ENCODE measurements at regions not wholly inside any gene's neighbourhood (a gene's known extent, or its start where the extent isn't known, plus 50 kb on each side); places are given as distances from the start of the nearest gene placed in this dataset.

GRCh38 chr9:18040327-18040726 is 433.6 kb upstream of the ADAMTSL1 start:
- no peak overlapping the region for H3K9ac ChIP-seq (ENCODE audit: low read depth, low read length)
- no peak overlapping the region for H3K4me3 ChIP-seq (ENCODE audit: low read length)
- peaks cover 9% of the 10 kb centered on the region; the same call in 1 of the 2 replicates for H3K4me1 ChIP-seq (ENCODE audit: insufficient read depth, low read length)
- no peaks in the 10 kb centered on the region for H3K27me3 ChIP-seq (ENCODE audit: insufficient read depth, low read length)
- no peaks in the 10 kb centered on the region for H3K9me3 ChIP-seq (ENCODE audit: insufficient read depth, low read depth, low read length)
- no peak overlapping the region for H3K27ac ChIP-seq (ENCODE audit: low read length)
- H3K36me3 ChIP-seq (ENCODE audit: insufficient read depth, low read depth, low read length): no peaks in the 10 kb centered on the region

GRCh38 chr9:18043978-18044377 is 430.0 kb upstream of the ADAMTSL1 start:
- no peak overlapping the region for H3K9ac ChIP-seq (ENCODE audit: low read depth, low read length)
- no peaks in the 10 kb centered on the region for H3K27me3 ChIP-seq (ENCODE audit: insufficient read depth, low read length)
- H3K4me1 ChIP-seq (ENCODE audit: insufficient read depth, low read length): no peaks in the 10 kb centered on the region
- H3K4me3 ChIP-seq (ENCODE audit: low read length): no peak overlapping the region
- H3K27ac ChIP-seq (ENCODE audit: low read length): no peak overlapping the region
- H3K36me3 ChIP-seq (ENCODE audit: insufficient read depth, low read depth, low read length): no peaks in the 10 kb centered on the region
- no peaks in the 10 kb centered on the region for H3K9me3 ChIP-seq (ENCODE audit: insufficient read depth, low read depth, low read length)

GRCh38 chr9:18045326-18045725 is 428.6 kb upstream of the ADAMTSL1 start:
- Histone ChIP-seq H3K9me3 (ENCODE audit: insufficient read depth, low read depth, low read length) (no peaks in the 10 kb centered on the region), H3K27me3 (ENCODE audit: insufficient read depth, low read length) (no peaks in the 10 kb centered on the region), H3K27ac (ENCODE audit: low read length) (no peak overlapping the region), H3K4me3 (ENCODE audit: low read length) (no peak overlapping the region), H3K4me1 (ENCODE audit: insufficient read depth, low read length) (no peaks in the 10 kb centered on the region), H3K9ac (ENCODE audit: low read depth, low read length) (no peak overlapping the region), H3K36me3 (ENCODE audit: insufficient read depth, low read depth, low read length) (no peaks in the 10 kb centered on the region)

GRCh38 chr9:18046068-18046467 is 427.9 kb upstream of the ADAMTSL1 start:
- H3K9me3 ChIP-seq (ENCODE audit: insufficient read depth, low read depth, low read length): no peaks in the 10 kb centered on the region
- no peaks in the 10 kb centered on the region for H3K36me3 ChIP-seq (ENCODE audit: insufficient read depth, low read depth, low read length)
- H3K4me1 ChIP-seq (ENCODE audit: insufficient read depth, low read length): no peaks in the 10 kb centered on the region
- H3K4me3 ChIP-seq (ENCODE audit: low read length): no peak overlapping the region
- no peaks in the 10 kb centered on the region for H3K27me3 ChIP-seq (ENCODE audit: insufficient read depth, low read length)
- H3K9ac ChIP-seq (ENCODE audit: low read depth, low read length): no peak overlapping the region
- H3K27ac ChIP-seq (ENCODE audit: low read length): no peak overlapping the region

DNA sequence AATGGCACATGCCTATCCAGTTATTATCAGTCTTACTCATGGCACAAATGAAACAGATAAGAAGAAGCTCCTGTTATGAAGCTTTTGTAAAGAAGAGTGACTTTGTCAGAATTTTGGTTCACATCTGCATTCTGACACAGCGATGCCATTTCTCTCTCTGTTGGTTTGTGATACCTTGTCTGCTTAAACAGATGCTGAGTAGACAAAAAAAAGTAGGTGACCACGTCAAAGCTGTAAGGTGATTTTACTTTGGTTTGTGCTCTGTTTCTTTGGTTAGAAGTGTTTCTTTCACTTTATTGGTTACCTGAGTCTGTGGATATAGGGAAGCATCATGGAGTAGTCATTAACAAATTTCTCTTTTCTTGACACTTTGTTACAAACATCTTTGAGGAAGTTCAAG is 422.3 kb upstream of the ADAMTSL1 start:
- Histone ChIP-seq H3K9ac (ENCODE audit: low read depth, low read length) (no peak overlapping the region), H3K4me1 (ENCODE audit: insufficient read depth, low read length) (no peaks in the 10 kb centered on the region), H3K9me3 (ENCODE audit: insufficient read depth, low read depth, low read length) (no peaks in the 10 kb centered on the region), H3K27ac (ENCODE audit: low read length) (no peak overlapping the region), H3K4me3 (ENCODE audit: low read length) (no peak overlapping the region), H3K27me3 (ENCODE audit: insufficient read depth, low read length) (no peaks in the 10 kb centered on the region), H3K36me3 (ENCODE audit: insufficient read depth, low read depth, low read length) (no peaks in the 10 kb centered on the region)

DNA sequence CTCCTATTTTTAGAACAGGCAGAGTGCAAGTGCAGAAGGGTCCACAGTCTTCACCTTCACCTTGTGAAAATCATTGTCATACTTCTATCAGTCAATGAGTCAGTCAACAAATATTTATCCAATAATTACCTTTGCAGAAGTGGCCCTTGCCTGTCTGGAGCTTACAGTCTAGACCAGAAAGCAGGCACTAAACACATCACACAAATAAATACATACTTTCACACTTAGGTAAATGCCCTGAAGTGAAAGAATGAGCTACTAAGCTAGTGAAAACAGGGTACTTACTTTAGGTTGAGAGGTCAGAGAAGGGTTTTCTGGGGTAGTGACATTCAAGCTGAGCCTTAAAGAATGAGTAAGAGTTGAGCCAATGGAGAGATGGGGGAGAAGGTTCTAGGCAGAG is 421.9 kb upstream of the ADAMTSL1 start:
- Histone ChIP-seq H3K9ac (ENCODE audit: low read depth, low read length) (no peak overlapping the region), H3K4me3 (ENCODE audit: low read length) (no peak overlapping the region), H3K27me3 (ENCODE audit: insufficient read depth, low read length) (no peaks in the 10 kb centered on the region), H3K4me1 (ENCODE audit: insufficient read depth, low read length) (no peaks in the 10 kb centered on the region), H3K27ac (ENCODE audit: low read length) (no peak overlapping the region), H3K36me3 (ENCODE audit: insufficient read depth, low read depth, low read length) (no peaks in the 10 kb centered on the region), H3K9me3 (ENCODE audit: insufficient read depth, low read depth, low read length) (no peaks in the 10 kb centered on the region)

GRCh38 chr9:18056269-18056992 is 417.5 kb upstream of the ADAMTSL1 start:
- Histone ChIP-seq H3K36me3 (ENCODE audit: insufficient read depth, low read depth, low read length) (no peaks in the 10 kb centered on the region), H3K4me3 (ENCODE audit: low read length) (no peak overlapping the region), H3K9ac (ENCODE audit: low read depth, low read length) (no peak overlapping the region), H3K4me1 (ENCODE audit: insufficient read depth, low read length) (no peaks in the 10 kb centered on the region), H3K27ac (ENCODE audit: low read length) (no peak overlapping the region), H3K27me3 (ENCODE audit: insufficient read depth, low read length) (no peaks in the 10 kb centered on the region), H3K9me3 (ENCODE audit: insufficient read depth, low read depth, low read length) (no peaks in the 10 kb centered on the region)

DNA sequence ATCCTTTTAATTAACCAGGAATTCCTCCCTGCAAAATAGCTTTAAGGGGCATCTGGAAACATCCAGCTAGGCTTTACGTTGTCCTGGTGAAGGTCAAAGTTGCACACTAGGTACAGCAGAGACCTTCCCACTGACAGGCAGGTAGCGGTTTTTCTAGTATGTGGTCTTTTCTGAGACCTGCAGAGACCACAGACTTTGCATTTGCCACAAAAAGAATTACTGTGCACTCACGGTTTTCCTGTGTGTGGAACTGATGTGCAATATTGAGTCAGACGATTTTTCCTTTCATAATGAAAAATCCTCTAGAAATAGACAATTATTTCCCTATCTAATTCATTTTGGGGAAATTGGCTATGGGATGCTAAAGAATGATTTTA is 417.0 kb upstream of the ADAMTSL1 start:
- Histone ChIP-seq H3K4me1 (ENCODE audit: insufficient read depth, low read length) (no peaks in the 10 kb centered on the region), H3K9me3 (ENCODE audit: insufficient read depth, low read depth, low read length) (no peaks in the 10 kb centered on the region), H3K27me3 (ENCODE audit: insufficient read depth, low read length) (no peaks in the 10 kb centered on the region), H3K9ac (ENCODE audit: low read depth, low read length) (no peak overlapping the region), H3K27ac (ENCODE audit: low read length) (no peak overlapping the region), H3K36me3 (ENCODE audit: insufficient read depth, low read depth, low read length) (no peaks in the 10 kb centered on the region), H3K4me3 (ENCODE audit: low read length) (no peak overlapping the region)

DNA sequence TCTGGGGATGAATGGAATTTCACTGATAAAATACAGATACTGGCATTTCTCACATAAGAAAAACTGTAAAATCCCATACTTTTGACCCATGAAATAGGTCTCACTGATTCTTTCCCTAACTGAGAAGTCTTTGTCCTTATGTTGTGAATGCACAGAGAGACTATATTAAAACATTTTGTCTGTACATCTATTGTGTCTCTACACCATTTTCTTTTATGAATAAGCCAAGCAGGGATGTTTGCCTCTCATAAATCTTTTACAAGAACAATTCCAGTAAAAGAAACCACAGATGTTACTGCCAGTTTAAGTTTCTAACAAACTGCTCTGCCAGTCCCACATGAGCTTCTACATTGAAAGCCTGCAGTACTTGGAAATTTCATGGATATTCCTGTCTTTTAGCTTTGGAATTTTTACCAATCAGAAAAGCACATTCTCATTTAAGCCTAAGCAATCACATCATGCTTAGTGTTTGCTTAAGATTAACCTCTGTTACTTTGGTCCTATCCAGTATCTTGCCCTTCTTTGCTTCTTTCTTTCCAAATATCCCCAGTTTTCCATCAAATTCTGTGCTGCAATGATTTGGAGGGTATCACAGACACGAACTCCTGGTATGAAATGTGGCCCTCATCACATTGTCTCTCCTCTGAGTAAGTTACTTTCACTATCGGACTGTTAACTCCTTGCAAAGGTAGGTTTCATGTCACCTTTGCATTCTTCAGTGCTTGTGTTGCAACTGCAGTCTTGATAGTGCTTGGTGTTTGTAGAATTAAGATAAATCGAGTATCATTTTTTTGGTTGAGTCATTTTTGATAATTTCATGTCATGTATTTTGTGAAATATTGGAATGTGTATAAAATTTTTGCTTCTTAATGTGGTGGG is 415.1 kb upstream of the ADAMTSL1 start:
- Histone ChIP-seq H3K27ac (ENCODE audit: low read length) (no peak overlapping the region), H3K4me1 (ENCODE audit: insufficient read depth, low read length) (no peaks in the 10 kb centered on the region), H3K4me3 (ENCODE audit: low read length) (no peak overlapping the region), H3K27me3 (ENCODE audit: insufficient read depth, low read length) (no peaks in the 10 kb centered on the region), H3K9ac (ENCODE audit: low read depth, low read length) (no peak overlapping the region), H3K36me3 (ENCODE audit: insufficient read depth, low read depth, low read length) (no peaks in the 10 kb centered on the region), H3K9me3 (ENCODE audit: insufficient read depth, low read depth, low read length) (no peaks in the 10 kb centered on the region)

GRCh38 chr9:18059447-18059846 is 414.5 kb upstream of the ADAMTSL1 start:
- Histone ChIP-seq H3K9me3 (ENCODE audit: insufficient read depth, low read depth, low read length) (no peaks in the 10 kb centered on the region), H3K27ac (ENCODE audit: low read length) (no peak overlapping the region), H3K27me3 (ENCODE audit: insufficient read depth, low read length) (no peaks in the 10 kb centered on the region), H3K36me3 (ENCODE audit: insufficient read depth, low read depth, low read length) (no peaks in the 10 kb centered on the region), H3K9ac (ENCODE audit: low read depth, low read length) (no peak overlapping the region), H3K4me3 (ENCODE audit: low read length) (no peak overlapping the region), H3K4me1 (ENCODE audit: insufficient read depth, low read length) (no peaks in the 10 kb centered on the region)

DNA sequence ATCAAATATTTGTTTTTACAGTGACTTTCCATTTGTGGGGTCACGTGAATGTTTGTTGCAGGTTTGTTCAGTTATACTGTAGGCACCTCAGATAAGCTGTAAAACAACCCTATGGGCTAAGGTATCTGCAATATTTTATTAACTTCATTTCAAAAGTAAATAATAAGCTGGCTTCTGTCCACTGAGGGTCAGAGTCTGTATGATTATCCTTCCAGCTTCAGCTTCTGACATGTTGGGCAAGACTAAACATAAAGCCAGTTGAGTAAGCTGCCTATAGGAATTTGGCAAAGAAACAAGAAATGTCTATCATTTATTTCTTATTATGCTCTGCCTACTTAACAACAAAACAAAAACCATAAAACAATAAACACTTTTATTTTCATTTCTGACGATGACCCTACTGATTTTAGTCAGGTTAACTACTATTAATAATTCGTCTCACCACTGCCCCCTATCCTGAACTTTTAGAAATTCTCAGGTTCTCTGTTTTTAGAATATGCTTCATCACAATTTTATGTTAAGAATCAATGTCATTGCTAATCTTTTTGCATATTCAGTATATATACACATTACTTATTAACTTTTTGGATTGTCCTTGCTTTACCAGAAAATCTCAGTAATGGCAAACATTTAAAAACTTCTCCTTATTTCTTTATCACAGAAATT is 413.6 kb upstream of the ADAMTSL1 start:
- Histone ChIP-seq H3K4me3 (ENCODE audit: low read length) (no peak overlapping the region), H3K36me3 (ENCODE audit: insufficient read depth, low read depth, low read length) (no peaks in the 10 kb centered on the region), H3K4me1 (ENCODE audit: insufficient read depth, low read length) (no peaks in the 10 kb centered on the region), H3K27me3 (ENCODE audit: insufficient read depth, low read length) (no peaks in the 10 kb centered on the region), H3K9me3 (ENCODE audit: insufficient read depth, low read depth, low read length) (no peaks in the 10 kb centered on the region), H3K27ac (ENCODE audit: low read length) (no peak overlapping the region), H3K9ac (ENCODE audit: low read depth, low read length) (no peak overlapping the region)

GRCh38 chr9:18061332-18061731 is 412.6 kb upstream of the ADAMTSL1 start:
- no peaks in the 10 kb centered on the region for H3K36me3 ChIP-seq (ENCODE audit: insufficient read depth, low read depth, low read length)
- H3K9me3 ChIP-seq (ENCODE audit: insufficient read depth, low read depth, low read length): no peaks in the 10 kb centered on the region
- H3K27me3 ChIP-seq (ENCODE audit: insufficient read depth, low read length): no peaks in the 10 kb centered on the region
- H3K4me1 ChIP-seq (ENCODE audit: insufficient read depth, low read length): no peaks in the 10 kb centered on the region
- H3K9ac ChIP-seq (ENCODE audit: low read depth, low read length): no peak overlapping the region
- H3K27ac ChIP-seq (ENCODE audit: low read length): no peak overlapping the region
- H3K4me3 ChIP-seq (ENCODE audit: low read length): no peak overlapping the region
